ENCODE measurements at regions not wholly inside any gene's neighbourhood (a gene's known extent, or its start where the extent isn't known, plus 50 kb on each side); places are given as distances from the start of the nearest gene placed in this dataset.

DNA sequence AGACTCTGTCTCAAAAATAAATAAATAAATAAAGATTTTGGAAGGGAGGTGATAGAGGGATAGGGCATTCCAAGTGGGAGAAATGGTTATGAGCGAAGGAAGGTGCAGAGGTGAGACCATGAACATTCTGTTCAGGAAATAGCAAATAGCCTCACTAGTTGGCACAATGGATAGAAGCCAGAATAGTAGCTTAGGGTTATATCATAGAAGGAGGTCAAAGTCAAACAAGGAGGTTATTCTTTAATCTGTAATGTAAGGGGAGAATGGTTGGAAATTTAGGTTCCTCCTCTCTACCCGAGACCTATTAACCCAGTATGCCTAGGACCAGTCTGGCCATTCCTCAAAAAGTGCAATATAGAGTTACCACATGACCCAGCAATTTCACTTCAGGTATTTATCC lies 275.8 kb downstream of the MN1 start:
- DNase-seq: no peak

DNA sequence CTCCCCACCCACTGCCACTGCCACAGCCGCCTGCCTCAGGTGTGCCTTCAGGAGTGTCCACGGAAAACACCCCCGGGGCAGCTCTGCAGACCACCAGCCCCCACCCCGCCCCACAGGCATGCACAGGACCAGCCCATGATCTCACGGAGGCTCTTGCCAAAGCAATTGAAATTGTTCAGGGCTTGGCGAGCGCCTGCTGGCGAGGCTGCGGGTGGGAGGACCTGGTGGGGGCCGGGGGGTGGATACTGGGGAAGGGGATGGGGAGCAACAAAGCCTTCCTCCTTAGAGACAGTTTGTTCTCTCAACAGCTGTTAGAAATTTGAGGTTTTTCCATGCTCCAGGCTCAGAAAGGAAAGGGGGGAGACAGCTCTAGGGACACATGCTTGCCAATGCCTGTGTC lies 274.7 kb downstream of the MN1 start:
- no peak for DNase-seq

DNA sequence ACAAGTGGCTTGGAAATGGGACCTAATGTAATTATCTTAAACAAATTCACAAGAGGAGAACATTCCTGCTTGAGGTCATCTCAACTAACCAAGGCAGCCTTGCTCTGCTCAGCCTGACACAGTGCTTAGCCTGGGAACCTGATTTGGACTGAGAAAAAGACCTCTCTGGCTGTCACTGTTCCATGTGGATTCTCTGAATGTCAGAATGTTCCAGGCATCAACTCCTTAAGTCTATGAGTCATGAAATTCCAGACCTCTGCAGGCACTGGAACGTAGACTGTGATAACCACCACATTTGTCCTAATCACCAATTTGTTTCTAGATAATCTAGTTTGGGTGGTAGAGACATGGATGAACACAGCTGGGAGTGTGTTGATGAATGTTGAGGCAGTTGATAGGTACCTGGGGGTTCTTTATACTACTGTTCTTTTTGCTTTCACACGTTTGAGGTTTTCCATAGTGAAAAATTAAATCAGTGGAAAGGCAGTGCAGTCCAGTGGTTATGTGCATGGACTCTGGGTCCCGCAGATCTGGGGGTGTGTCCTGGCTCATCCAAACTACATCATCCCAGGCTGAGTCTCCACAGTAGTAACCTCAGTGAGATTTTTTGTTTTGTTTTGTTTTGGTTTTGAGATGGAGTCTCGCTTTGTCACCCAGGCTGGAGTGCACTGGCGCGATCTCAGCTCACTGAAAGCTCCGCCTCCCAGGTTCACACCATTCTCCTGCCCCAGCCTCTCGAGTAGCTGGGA lies 269.6 kb downstream of the MN1 start:
- DNase-seq: no peak

DNA sequence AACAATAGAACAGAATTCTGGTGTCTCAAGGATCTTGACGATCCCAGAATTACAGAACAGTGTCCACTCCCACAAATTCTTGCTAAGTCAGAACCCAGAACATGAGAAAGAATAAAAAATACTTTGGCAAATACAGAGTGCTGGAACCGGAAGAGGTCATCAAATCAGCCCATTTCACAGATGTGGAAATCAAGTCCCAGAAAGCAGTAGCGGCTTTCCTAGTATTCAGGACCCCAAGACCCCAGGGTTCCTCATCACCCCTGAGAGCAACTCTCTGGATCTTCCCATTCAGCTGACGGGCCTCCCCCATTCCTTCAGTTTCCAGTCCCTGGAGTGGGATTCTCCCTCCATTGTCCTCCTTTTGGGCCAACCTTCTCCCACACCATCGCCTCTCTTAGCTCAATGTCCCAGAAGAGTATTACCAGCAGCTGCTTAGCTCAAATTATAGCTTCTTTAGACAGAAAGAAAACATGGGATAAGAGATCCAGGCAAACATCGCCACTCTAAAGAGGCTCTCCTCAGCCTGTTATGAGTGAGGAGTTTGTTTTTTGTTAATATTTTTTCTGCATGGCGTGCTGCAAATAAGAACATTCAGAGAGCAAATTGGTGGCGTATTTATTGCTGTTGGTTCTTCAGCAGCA lies 268.3 kb downstream of the MN1 start:
- DNase-seq: no peak

DNA sequence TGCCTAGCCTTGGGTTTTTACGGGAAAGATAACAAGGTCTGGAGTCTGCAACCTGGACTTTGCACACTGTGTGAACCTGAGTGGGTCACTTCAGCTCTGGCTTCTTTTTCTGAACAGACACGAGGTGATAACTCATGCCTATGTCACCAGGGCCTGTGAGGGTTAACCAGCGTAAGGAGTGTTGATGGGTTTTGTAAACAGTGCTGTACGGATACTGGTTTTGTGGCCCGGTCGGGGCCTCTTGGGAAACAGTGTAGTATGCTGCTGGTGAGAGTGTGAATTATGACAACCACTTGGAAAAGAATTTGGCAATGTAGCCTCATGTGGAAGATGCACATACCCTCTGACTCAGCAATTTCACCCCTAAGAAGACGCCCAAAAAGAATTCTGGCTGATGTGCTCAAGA lies 266.8 kb downstream of the MN1 start:
- DNase-seq: no peak

DNA sequence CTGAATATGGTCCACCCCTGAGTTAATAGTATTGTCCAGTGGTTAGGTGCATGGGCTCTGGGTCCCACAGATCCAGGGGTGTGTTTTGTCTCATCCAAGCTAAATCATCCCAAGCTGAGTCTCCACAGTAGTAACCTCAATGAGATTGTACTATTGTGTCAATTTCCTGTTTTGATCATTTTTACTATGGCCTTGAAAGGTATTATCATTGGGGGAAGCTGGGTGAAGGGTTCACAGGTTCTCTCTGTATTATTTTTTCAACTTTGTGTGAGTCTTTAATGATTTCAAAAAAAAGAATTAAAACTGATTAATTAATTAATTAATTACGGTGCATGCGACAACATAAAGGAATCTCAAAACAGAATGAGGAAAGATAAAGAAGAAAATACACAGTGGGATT lies 266.1 kb downstream of the MN1 start:
- DNase-seq: no peak

DNA sequence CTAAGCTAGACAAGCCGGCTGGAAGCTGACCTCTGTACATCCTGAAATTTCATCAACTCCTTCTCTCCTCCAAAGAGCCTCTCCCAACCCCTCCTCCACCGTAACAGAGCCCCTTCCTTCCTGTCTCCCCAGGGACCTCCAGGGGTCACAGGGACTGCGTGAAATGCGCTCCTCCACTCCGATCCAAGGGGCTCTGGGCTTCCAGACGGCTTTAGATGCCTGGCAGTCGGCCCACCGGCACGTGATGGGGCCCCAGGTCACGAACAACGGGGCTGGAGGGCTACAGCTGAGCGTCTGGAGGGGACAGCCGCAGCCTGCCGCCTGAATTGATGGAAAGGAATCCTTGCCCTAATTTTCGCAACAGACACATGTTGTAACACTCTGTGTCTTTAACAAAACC lies 264.1 kb downstream of the MN1 start:
- no peak for DNase-seq

DNA sequence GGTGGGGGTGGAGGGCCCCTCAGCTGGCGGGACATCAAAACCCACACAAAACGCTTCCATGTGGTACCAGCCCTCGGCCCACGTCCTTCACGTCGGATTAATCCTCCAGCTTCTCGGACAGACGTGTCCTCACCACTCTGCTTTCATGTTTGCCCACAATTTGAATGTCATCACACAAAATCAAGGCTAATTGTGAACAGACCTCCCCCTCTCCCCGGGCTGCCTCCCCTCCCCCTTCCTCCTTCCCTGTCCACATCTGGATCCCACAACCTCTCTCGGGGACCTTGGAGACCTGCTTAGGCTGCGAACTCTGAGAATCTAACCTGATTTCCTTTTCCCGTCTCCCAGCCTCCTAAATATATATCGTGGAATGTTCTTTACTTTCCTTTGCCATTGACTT lies 262.9 kb downstream of the MN1 start:
- no peak for DNase-seq

DNA sequence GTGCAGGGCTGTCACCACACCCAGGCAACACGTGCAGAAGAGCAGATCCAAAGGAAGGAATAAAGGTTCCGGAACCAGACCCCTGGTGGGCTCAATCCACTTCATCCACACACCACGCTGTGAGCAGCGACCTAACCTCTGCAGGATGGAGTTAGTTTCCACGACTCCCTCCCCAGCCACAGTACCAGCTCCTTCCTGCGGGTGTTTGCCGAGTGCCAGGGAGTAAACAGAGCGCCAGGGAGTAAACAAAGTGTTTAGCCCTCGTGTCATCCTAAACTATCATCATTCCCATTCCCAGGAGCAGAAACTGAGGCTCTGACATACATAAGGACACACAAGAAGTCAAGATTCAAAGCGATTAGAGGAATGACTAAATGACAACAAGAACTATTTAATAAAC lies 261.3 kb downstream of the MN1 start:
- DNase-seq: no peak

DNA sequence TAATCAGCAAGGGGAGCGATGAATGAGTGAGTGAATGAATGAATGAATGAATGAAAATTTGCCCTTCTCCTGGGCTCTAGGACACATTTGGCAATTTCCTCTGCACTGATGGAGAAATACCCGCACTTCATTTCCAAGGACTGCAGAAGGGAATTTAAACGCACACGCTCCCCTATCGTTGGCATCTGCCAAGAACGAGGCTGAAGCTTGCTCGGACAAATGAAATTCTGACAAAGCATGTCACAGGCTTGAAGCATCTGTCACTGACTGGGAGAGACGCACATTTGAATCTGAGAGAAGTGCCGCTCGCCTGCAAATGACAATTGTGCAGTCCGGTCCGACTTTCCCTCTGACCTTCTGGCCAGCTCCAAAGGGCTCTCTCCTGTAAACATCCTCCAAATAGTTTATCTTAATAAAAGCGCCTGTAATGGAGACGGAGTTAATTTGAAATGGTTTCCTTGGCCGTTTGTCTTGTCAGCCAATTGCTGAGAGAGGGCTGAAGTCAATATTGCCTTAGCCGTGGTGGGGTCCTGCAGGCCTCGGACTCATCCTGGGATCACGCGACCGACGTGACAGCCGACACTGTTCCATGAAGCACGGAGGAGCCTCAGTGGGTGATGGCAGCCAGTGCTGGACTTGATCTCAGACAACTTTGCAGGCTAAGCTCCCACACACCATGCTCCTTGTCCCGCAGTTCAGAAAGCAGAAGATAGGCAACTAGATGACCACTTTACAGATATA lies 260.7 kb downstream of the MN1 start:
- no peak for DNase-seq

DNA sequence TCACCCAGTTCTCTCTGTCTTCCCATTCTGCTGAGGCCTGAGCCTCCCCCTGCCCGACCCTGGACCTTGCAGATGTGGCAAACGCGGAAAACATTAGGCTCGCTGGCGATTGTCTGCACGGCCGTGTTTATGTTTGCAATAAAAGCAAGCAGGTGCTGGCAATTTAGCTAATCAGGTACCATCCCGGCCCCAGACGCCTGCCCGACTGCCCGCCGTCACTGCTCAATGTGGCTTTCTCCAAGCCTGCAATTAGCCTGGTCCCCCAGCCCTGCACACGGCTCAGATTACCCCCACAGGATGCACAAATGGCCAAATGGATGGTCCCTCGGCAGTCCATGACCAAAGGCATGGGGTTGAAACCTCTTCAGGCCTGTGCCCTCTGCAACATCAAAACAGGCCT lies 259.7 kb downstream of the MN1 start:
- DNase-seq: no peak

DNA sequence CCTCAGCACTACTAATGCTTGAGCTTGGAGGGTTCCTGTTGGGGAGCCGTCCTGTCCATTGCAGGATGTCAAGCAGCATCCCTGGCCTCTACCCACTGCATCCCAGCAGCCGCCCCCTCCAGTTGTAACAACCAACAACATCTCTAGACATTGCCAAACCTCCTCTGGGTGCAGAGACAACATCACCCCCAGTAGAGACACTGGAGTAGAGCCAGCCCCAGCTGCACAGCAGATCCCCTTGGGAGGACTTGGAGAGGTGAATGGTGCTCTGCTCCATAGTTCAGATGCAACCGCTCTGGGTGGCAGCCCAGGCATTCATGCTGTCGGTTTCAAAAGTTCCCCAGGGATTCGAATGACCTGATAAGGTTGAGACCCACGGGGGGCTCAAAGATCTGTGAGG lies 259.0 kb downstream of the MN1 start:
- DNase-seq: no peak

DNA sequence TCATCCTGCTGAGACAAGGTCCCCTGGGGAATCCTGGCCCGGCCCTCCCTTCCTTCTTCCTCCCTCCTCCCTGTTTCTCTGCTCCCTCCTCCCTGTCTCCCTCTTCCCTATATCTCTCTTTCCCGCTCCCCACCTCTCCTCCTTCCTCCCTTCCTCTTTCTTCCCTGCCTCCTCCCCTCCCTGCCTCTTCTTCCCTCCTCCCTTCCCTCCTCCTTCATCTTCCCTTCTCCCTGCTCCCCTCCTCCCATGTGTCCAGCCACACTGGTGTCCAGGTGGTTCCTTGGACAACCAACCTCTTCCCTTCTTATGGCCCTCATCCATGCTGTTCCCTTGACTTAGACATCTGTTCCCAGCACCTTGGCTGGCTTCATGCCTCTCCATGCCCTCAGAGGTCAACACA lies 258.1 kb downstream of the MN1 start:
- no peak for DNase-seq

DNA sequence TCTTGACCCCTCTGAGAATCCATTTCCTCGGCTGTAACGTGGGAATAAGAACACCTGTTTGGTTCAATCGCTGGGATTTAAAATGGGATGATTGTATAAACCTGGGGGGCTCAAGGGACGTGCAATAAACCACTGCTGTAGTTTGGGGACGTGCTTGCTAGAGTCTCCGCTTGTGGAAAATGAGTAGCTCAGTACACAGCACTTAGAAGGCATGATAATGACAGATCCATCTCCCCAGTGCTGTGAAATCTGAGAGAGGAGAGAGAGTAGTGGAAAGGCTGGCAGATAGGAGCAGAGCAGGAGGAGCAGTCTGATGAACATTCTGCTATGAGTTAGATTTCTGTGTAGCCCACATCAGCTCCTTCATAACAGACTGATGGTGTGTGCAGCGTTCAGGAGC lies 256.5 kb downstream of the MN1 start:
- no peak for DNase-seq

DNA sequence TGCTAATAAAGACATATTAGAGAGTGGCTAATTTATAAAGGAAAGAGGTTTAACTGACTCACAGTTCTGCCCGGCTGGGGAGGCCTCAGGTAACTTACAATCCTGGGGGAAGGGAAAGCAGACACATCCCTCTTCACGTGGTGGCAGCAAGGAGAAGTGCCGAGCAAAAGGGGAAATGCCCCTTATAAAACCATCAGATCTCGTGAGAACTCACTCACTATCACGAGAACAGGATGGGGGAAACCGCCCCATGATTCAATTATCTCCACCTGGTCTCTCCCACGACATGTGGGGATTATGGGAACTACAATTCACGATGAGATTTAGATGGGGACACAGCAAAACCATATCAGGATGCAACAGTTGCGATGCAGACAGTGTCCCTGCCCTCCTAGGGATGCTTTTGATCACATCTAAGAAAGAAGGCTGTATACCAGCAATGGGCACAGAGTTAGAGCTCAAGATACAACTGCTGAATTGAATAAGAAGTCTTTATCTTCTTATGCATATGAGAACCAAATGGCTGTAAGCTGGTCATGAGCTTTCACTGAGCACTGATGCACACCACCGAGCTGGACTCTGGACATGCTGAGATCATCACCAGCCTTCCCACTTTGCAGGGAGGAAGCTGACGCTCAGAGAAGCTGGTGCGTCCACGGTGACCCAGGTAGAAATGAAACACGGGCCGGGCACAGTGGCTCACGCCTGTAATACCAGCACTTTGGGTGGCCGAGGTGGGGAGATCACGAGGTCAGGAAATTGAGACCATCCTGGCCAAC lies 255.2 kb downstream of the MN1 start:
- DNase-seq: no peak

DNA sequence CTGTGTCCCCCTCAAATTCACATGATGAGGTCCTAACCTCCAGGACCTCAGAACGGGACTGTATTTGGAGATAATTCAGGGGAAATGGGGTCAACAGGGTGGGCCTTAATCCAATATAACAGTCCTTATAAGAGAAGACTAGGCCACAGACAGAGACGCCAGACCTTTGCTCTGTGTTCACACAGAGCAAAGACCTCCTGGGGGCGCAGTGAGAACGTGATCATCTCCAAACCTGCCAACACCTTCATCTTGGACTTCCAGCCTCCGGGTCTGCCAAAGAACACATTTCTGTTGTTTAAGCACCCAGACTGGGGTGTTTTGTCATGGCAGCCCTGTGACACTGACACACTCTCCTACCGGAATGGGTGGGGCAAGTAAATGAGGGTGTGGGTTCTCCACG lies 250.2 kb downstream of the MN1 start:
- DNase-seq: no peak

DNA sequence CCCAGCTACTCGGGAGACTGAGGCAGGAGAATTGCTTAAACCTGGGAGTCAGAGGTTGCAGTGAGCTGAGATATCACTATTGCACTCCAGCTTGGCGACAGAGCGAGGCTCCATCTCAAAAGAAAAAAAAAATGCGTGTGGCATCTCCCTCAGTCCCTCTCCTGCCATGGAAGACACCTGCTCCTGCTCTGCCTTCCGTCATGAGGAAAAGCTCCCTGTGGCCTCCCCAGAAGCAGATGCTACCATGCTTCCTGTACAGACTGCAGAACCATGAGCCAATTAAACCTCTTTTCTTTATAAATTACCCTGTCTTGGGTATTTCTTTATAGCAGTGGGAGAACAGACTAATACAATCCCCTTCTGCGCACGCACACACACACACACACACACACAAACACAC lies 249.4 kb downstream of the MN1 start:
- DNase-seq: no peak

DNA sequence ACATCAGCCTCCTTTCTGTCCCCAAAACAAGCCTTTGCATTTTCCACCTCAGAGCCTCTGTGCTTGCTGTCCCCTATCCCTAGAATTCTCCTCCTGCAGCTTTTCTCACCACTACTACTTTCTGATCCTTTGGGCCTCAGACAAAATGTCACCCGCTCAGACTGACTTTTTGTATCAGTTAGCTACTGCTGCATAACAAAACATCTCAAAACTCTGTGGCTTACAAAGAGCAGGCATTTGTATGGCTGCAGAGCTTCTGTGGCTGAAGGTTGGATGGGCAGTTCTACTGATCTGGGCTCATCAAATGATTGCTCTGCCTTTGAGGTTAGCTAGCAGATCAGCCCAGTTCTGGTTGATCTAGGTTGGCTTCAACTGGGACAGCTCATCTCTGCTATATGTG lies 248.7 kb downstream of the MN1 start:
- no peak for DNase-seq

DNA sequence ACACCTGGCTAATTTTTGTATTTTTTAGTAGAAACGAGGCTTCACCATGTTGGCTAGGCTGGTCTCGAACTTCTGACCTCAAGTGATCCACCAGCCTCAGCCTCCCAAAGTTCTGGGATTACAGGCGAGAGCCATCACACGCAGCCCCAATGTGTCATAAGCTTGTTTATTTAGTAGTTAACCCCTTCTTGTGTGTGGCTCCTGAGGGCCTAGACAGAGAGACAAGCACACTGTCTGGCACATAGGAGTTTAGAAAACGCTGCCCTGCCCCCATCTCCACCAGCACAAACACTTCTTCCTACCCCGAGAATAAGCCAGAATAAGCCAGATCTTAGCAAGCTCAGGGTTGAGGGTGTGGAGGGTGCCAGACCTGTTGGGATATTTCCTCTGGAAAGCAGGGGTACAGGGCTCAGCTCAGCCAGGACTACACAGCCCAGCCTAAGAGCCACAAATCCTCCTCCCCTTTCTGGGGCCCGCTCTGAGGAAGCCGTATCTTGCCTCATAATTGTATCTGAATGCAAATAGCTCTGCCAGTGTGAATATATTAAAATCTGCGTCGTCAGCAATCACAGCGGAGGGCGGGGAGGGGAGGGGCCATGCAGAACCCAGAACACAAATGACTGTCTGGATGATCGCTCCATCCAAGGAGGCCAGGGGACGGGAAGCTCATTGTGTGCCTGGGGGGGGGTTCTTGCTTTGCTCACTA lies 247.3 kb downstream of the MN1 start:
- DNase-seq: no peak

DNA sequence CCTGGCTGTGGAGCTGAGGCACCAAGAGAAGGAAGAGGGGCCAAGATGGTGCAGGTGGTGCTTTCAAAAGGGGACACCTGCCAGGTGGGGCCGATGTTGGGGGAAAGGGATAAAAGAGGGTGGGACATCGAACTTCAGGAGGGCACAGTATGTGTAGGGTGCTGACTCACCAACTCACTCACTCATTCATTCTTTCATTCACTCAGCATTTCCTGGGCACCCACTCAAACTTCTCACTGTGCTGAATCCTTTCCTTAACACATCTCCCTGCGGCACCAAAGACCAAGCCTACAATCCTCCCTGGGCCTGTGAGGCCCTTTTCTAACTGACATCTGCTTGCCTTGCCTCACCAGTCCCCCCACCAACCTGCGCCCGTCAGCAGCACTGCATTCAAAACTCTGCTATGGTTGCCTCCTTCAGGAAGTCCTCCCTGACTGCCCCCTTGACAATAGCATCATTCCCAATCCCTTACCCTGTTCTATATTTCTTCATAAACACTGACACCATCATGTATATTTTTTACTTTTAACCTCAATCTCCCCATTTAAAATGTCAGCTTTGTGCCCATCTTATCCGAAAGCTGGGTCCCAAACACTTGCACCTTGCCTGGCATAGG lies 246.6 kb downstream of the MN1 start:
- DNase-seq: no peak

DNA sequence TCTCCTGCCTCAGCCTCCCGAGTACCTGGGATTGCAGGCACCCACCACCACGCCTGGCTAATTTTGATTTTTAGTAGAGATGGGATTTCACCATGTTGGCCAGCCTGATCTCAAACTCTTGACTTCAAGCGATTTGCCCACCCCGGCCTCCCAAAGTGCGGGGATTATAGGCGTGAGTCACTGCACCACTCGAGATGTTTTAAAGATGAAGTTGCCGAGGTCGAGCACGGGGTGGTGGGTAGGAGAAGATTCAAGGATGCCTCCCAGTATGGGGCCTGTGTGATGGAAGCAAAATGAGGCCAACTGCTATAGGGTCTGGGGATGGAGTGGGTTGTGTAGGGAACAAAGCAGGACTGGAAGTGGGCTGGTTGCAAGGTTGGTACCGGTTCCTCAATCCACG lies 245.2 kb downstream of the MN1 start:
- DNase-seq: no peak

DNA sequence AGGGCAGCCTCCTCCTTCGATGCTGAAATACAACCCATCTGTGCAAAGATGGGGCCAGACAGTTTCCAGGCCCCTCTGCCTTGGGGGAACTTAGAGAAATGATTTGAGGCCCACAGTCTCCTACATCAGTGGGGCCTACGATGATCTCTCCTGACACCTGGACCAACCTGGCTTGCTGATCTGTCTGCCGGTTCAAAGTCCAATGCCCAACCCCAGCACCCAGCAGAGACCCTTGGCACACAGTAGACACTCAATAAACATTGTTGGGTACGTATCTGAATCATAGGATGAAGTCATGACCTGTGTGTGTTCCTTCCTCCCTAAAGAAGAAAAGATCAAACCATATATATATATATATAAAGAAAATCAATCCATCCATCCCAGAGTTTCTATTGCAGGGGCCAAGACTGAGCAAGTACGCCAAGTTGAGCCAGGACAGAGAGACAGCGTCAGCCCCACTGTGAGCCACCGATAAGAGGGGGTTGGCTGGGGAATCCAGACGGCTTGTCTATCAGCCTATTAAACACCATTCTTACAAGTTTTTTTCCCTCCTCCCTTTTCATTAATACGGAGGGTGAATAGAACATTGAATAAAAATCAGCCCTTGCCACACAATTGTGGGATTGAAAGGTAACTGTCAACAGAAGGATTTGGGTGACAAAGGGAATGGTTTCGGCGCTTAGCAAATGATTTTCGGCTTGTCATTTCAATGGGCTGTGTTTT lies 244.1 kb downstream of the MN1 start:
- DNase-seq: no peak
